GM23248 (cell line): ENCODE measurements at regions not wholly inside any gene's neighbourhood (a gene's known extent, or its start where the extent isn't known, plus 50 kb on each side); places are given as distances from the start of the nearest gene placed in this dataset.

Source experiments
- EZH2 ChIP-seq: fragments of 200-600 bp; sonication (generic); IDR thresholded peaks from 2 replicates; pipeline ENCODE4 v1.6.1; 2018; ENCODE audit warnings: antibody characterized with exemption, mild to moderate bottlenecking; ENCODE audit not compliant: insufficient read depth, poor library complexity, severe bottlenecking
- EZH2phosphoT487 ChIP-seq: fragments of 200-600 bp; sonication (generic); IDR thresholded peaks from 2 replicates; pipeline ENCODE4 v1.6.1; 2018; ENCODE audit warnings: antibody characterized with exemption, moderate library complexity, mild to moderate bottlenecking, low read depth; ENCODE audit not compliant: insufficient read depth

- TF ChIP-seq EZH2 (no peak), EZH2phosphoT487 (no peak)
Measured at GRCh38 chr7:54812756-54813322, 53.8 kb upstream of the SEC61G start.
